H1 (cell line): ENCODE measurements at regions not wholly inside any gene's neighbourhood (a gene's known extent, or its start where the extent isn't known, plus 50 kb on each side); places are given as distances from the start of the nearest gene placed in this dataset.

ENCODE experiments used
- GTF2F1 ChIP-seq: IDR thresholded peaks from 2 replicates; pipeline ENCODE4 v1.6.1; 2012; ENCODE audit warnings: low read depth, low read length, improper control_type of control experiment, borderline replicate concordance
- MAFK ChIP-seq: IDR thresholded peaks from 2 replicates; pipeline ENCODE4 v1.6.1; 2012; ENCODE audit warnings: low read depth, mild to moderate bottlenecking, improper control_type of control experiment, low read length
- RBBP5 ChIP-seq: IDR thresholded peaks from 2 replicates; pipeline ENCODE4 v1.7.1; 2012; ENCODE audit warnings: low read depth, mild to moderate bottlenecking, inconsistent platforms, low read length, moderate library complexity, borderline replicate concordance
- YY1 ChIP-seq: IDR thresholded peaks from 2 replicates; pipeline ENCODE4 v1.6.1; 2011; ENCODE audit warnings: low read depth, mild to moderate bottlenecking, low read length
- TF ChIP-seq, protein P1 (sequence below), 3 experiments: IDR thresholded peaks; 1 replicate in 2 of 3; 2 replicates in 1 of 3; pipeline versions ENCODE4 v1.5.1 to v1.6.1; 2011; ENCODE audit warnings: low read length in 3 of 3, mild to moderate bottlenecking in 3 of 3, inconsistent platforms in 2 of 3, low read depth in 1 of 3, moderate library complexity in 1 of 3; ENCODE audit not compliant: insufficient read depth in 1 of 3; ENCODE audit errors: control extremely low read depth in 1 of 3

GRCh38 chr15:69610858-69611257, 158.2 kb downstream of the RPLP1 start (continued):
- TF ChIP-seq, protein P1, sequence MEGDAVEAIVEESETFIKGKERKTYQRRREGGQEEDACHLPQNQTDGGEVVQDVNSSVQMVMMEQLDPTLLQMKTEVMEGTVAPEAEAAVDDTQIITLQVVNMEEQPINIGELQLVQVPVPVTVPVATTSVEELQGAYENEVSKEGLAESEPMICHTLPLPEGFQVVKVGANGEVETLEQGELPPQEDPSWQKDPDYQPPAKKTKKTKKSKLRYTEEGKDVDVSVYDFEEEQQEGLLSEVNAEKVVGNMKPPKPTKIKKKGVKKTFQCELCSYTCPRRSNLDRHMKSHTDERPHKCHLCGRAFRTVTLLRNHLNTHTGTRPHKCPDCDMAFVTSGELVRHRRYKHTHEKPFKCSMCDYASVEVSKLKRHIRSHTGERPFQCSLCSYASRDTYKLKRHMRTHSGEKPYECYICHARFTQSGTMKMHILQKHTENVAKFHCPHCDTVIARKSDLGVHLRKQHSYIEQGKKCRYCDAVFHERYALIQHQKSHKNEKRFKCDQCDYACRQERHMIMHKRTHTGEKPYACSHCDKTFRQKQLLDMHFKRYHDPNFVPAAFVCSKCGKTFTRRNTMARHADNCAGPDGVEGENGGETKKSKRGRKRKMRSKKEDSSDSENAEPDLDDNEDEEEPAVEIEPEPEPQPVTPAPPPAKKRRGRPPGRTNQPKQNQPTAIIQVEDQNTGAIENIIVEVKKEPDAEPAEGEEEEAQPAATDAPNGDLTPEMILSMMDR (IDR thresholded peaks at IDR 0.05; ENCODE audit: control extremely low read depth in 1 of 3, insufficient read depth in 1 of 3, low read depth in 1 of 3, low read length in 3 of 3): no peak
- TF ChIP-seq YY1: no peak
- no peak for TF ChIP-seq MAFK
- TF ChIP-seq RBBP5: no peak
- no peak for TF ChIP-seq GTF2F1
- TF ChIP-seq, all 59 proteins: peak for 0
